ENCODE measurements at regions not wholly inside any gene's neighbourhood (a gene's known extent, or its start where the extent isn't known, plus 50 kb on each side); places are given as distances from the start of the nearest gene placed in this dataset.
"Not testable (repeated sequence)": the region's sequence is repeated elsewhere in the genome, so short reads cannot be mapped to it uniquely, and the experiment has no call there.

- no peak for DNase-seq
These were observed 557.9 kb upstream of the GRAMD2B start for GRCh38 chr5:125865166-125865815.

- no peak for DNase-seq
These were observed 555.2 kb upstream of the GRAMD2B start for GRCh38 chr5:125868036-125868435.

- no peak for DNase-seq
These were observed 553.0 kb upstream of the GRAMD2B start for GRCh38 chr5:125870256-125870655.

- DNase-seq = no peak
These were observed 549.2 kb upstream of the GRAMD2B start for GRCh38 chr5:125874057-125874456.

GRCh38 chr5:125874717-125875116 lies 548.5 kb upstream of the GRAMD2B start:
- no peak for DNase-seq

- DNase-seq = no peak
These were observed 546.0 kb upstream of the GRAMD2B start for GRCh38 chr5:125877248-125877647.

GRCh38 chr5:125882061-125882460 lies 541.1 kb upstream of the GRAMD2B start:
- DNase-seq = no peak

GRCh38 chr5:125883223-125883622 lies 540.0 kb upstream of the GRAMD2B start:
- no peak for DNase-seq

- no peak for DNase-seq
These were observed 534.9 kb upstream of the GRAMD2B start for GRCh38 chr5:125888358-125888757.

- DNase-seq = no peak
These were observed 532.7 kb upstream of the GRAMD2B start for GRCh38 chr5:125890511-125890931.

- no peak for DNase-seq
These were observed 532.0 kb upstream of the GRAMD2B start for GRCh38 chr5:125891061-125891725.

GRCh38 chr5:125894383-125894782 lies 528.8 kb upstream of the GRAMD2B start:
- DNase-seq = no peak

GRCh38 chr5:125896368-125896767 lies 526.8 kb upstream of the GRAMD2B start:
- no peak for DNase-seq

- no peak for DNase-seq
These were observed 526.1 kb upstream of the GRAMD2B start for GRCh38 chr5:125897089-125897488.

GRCh38 chr5:125898851-125899405 lies 524.3 kb upstream of the GRAMD2B start:
- DNase-seq = no peak

GRCh38 chr5:125912028-125912427 lies 511.2 kb upstream of the GRAMD2B start:
- DNase-seq = no peak

GRCh38 chr5:125913200-125913599 lies 510.0 kb upstream of the GRAMD2B start:
- DNase-seq = no peak

- DNase-seq = no peak
These were observed 508.7 kb upstream of the GRAMD2B start for GRCh38 chr5:125914471-125914870.

GRCh38 chr5:125923958-125924357 lies 499.3 kb upstream of the GRAMD2B start:
- not testable (repeated sequence) for DNase-seq

GRCh38 chr5:125926172-125926571 lies 497.0 kb upstream of the GRAMD2B start:
- DNase-seq = no peak

- no peak for DNase-seq
These were observed 494.5 kb upstream of the GRAMD2B start for GRCh38 chr5:125928663-125929062.

GRCh38 chr5:125950012-125950615 lies 473.1 kb upstream of the GRAMD2B start:
- DNase-seq = no peak

GRCh38 chr5:125961150-125961549 lies 462.1 kb upstream of the GRAMD2B start:
- DNase-seq = no peak

Measured in left kidney (tissue), 1 donor.